ENCODE measurements at regions not wholly inside any gene's neighbourhood (a gene's known extent, or its start where the extent isn't known, plus 50 kb on each side); places are given as distances from the start of the nearest gene placed in this dataset.

- TF ChIP-seq CTCF (IDR thresholded peaks at IDR 0.05) (no peak), EZH2 (IDR thresholded peaks at IDR 0.05; ENCODE audit: borderline replicate concordance, insufficient read depth, low read depth, low read length, poor library complexity, severe bottlenecking) (no peak)
Observed at GRCh38 chr20:54284928-54285704, 77.2 kb downstream of the PFDN4 start.

All from B cell (primary cell).